ENCODE measurements at regions not wholly inside any gene's neighbourhood (a gene's known extent, or its start where the extent isn't known, plus 50 kb on each side); places are given as distances from the start of the nearest gene placed in this dataset.

GRCh38 chr3:118269537-118270125, 765.0 kb downstream of the IGSF11 start:
- no peak overlapping the region for H4K91ac ChIP-seq (ENCODE audit: low read depth, low read length, poor library complexity)
- H3K4me2 ChIP-seq (ENCODE audit: insufficient read depth, low read length, poor library complexity, severe bottlenecking): no peak overlapping the region
- WGBS, 2 donors (ENCODE audit: extremely low coverage in 2 of 2, insufficient read length in 2 of 2, insufficient replicate concordance in 1 of 2): no CpG with 5 or more reads among the region's 38 CpGs
- H3K4ac ChIP-seq (ENCODE audit: low read length): no peak overlapping the region
- no peaks in the 10 kb centered on the region for H3K27me3 ChIP-seq (ENCODE audit: control insufficient read depth in 3 of 3, insufficient read depth in 3 of 3, low read depth in 1 of 3, low read length in 3 of 3)
- H3K4me3 ChIP-seq (ENCODE audit: low read length in 2 of 2): no peak overlapping the region
- H2BK5ac ChIP-seq (ENCODE audit: low read length): no peak overlapping the region
- H2AK5ac ChIP-seq (ENCODE audit: low read depth, low read length): no peak overlapping the region
- no peak overlapping the region for H2BK12ac ChIP-seq (ENCODE audit: low read length)
- H3K9me3 ChIP-seq (replicated peaks in 1 of 2; ENCODE audit: control insufficient read depth in 2 of 2, insufficient read depth in 1 of 2, low read depth in 1 of 2, low read length in 2 of 2): no peaks in the 10 kb centered on the region
- H3K23ac ChIP-seq (ENCODE audit: low read depth, low read length, poor library complexity): no peak overlapping the region
- H3K4me1 ChIP-seq (ENCODE audit: control insufficient read depth in 2 of 2, insufficient read depth in 1 of 2, low read depth in 1 of 2, low read length in 2 of 2): no peaks in the 10 kb centered on the region
- H3K27ac ChIP-seq (replicated peaks; ENCODE audit: low read length): no peak overlapping the region
- no peaks in the 10 kb centered on the region for H3K79me1 ChIP-seq (ENCODE audit: low read depth, low read length)
- H3K14ac ChIP-seq (ENCODE audit: low read length): peak overlapping the region; percentile 63
- H4K8ac ChIP-seq (ENCODE audit: low read depth, low read length): no peak overlapping the region
- H3K18ac ChIP-seq (ENCODE audit: low read length): no peak overlapping the region
- DNase-seq (ENCODE audit: low spot score): no peak
- H2BK120ac ChIP-seq (ENCODE audit: low read depth, low read length): no peak overlapping the region
- H3K9ac ChIP-seq (ENCODE audit: low read depth, low read length, poor library complexity): peak overlapping the region; percentile 44
- no peak overlapping the region for H2AFZ ChIP-seq (ENCODE audit: low read length)
- no peak overlapping the region for H2BK15ac ChIP-seq (ENCODE audit: low read length)
- H3K36me3 ChIP-seq (replicated peaks in 1 of 2; ENCODE audit: control insufficient read depth in 2 of 2, insufficient read depth in 2 of 2, low read length in 2 of 2): no peaks in the 10 kb centered on the region

- Histone ChIP-seq H2BK15ac (ENCODE audit: low read length) (no peak overlapping the region), H2AFZ (ENCODE audit: low read length) (no peak overlapping the region), H3K27me3 (ENCODE audit: control insufficient read depth in 3 of 3, insufficient read depth in 3 of 3, low read depth in 1 of 3, low read length in 3 of 3) (no peaks in the 10 kb centered on the region), H2AK5ac (ENCODE audit: low read depth, low read length) (no peak overlapping the region), H3K4me1 (ENCODE audit: control insufficient read depth in 2 of 2, insufficient read depth in 1 of 2, low read depth in 1 of 2, low read length in 2 of 2) (no peaks in the 10 kb centered on the region), H3K9me3 (replicated peaks in 1 of 2; ENCODE audit: control insufficient read depth in 2 of 2, insufficient read depth in 1 of 2, low read depth in 1 of 2, low read length in 2 of 2) (no peaks in the 10 kb centered on the region), H2BK120ac (ENCODE audit: low read depth, low read length) (no peak overlapping the region), H4K91ac (ENCODE audit: low read depth, low read length, poor library complexity) (no peak overlapping the region), H3K27ac (replicated peaks; ENCODE audit: low read length) (no peak overlapping the region), H2BK12ac (ENCODE audit: low read length) (no peak overlapping the region), H4K8ac (ENCODE audit: low read depth, low read length) (no peak overlapping the region), H3K9ac (ENCODE audit: low read depth, low read length, poor library complexity) (no peak overlapping the region), H3K14ac (ENCODE audit: low read length) (no peak overlapping the region), H3K4me2 (ENCODE audit: insufficient read depth, low read length, poor library complexity, severe bottlenecking) (no peak overlapping the region), H2BK5ac (ENCODE audit: low read length) (no peak overlapping the region), H3K4ac (ENCODE audit: low read length) (no peak overlapping the region), H3K23ac (ENCODE audit: low read depth, low read length, poor library complexity) (no peak overlapping the region), H3K79me1 (ENCODE audit: low read depth, low read length) (peaks cover 1% of the 10 kb centered on the region), H3K18ac (ENCODE audit: low read length) (no peak overlapping the region), H3K4me3 (ENCODE audit: low read length in 2 of 2) (no peak overlapping the region), H3K36me3 (replicated peaks in 1 of 2; ENCODE audit: control insufficient read depth in 2 of 2, insufficient read depth in 2 of 2, low read length in 2 of 2) (no peaks in the 10 kb centered on the region)
- no CpG with 5 or more reads among the region's 2 CpGs for WGBS, 2 donors (ENCODE audit: extremely low coverage in 2 of 2, insufficient read length in 2 of 2, insufficient replicate concordance in 1 of 2)
- DNase-seq (ENCODE audit: low spot score): no peak
These were observed 761.7 kb downstream of the IGSF11 start for GRCh38 chr3:118272991-118273390.

- no peak overlapping the region for H4K91ac ChIP-seq (ENCODE audit: low read depth, low read length, poor library complexity)
- no peak overlapping the region for H2AK5ac ChIP-seq (ENCODE audit: low read depth, low read length)
- WGBS, 2 donors (ENCODE audit: extremely low coverage in 2 of 2, insufficient read length in 2 of 2, insufficient replicate concordance in 1 of 2): no CpG with 5 or more reads among the region's 1 CpG
- H4K8ac ChIP-seq (ENCODE audit: low read depth, low read length): no peak overlapping the region
- no peaks in the 10 kb centered on the region for H3K4me1 ChIP-seq (ENCODE audit: control insufficient read depth in 2 of 2, insufficient read depth in 1 of 2, low read depth in 1 of 2, low read length in 2 of 2)
- no peak overlapping the region for H2BK15ac ChIP-seq (ENCODE audit: low read length)
- DNase-seq (ENCODE audit: low spot score): no peak
- H3K36me3 ChIP-seq (replicated peaks in 1 of 2; ENCODE audit: control insufficient read depth in 2 of 2, insufficient read depth in 2 of 2, low read length in 2 of 2): no peaks in the 10 kb centered on the region
- no peaks in the 10 kb centered on the region for H3K9me3 ChIP-seq (replicated peaks in 1 of 2; ENCODE audit: control insufficient read depth in 2 of 2, insufficient read depth in 1 of 2, low read depth in 1 of 2, low read length in 2 of 2)
- H3K27me3 ChIP-seq (ENCODE audit: control insufficient read depth in 3 of 3, insufficient read depth in 3 of 3, low read depth in 1 of 3, low read length in 3 of 3): no peaks in the 10 kb centered on the region
- no peak overlapping the region for H3K23ac ChIP-seq (ENCODE audit: low read depth, low read length, poor library complexity)
- no peak overlapping the region for H3K9ac ChIP-seq (ENCODE audit: low read depth, low read length, poor library complexity)
- no peak overlapping the region for H2AFZ ChIP-seq (ENCODE audit: low read length)
- H3K14ac ChIP-seq (ENCODE audit: low read length): no peak overlapping the region
- H3K79me1 ChIP-seq (ENCODE audit: low read depth, low read length): peaks cover 1% of the 10 kb centered on the region
- H3K4ac ChIP-seq (ENCODE audit: low read length): no peak overlapping the region
- H3K27ac ChIP-seq (replicated peaks; ENCODE audit: low read length): no peak overlapping the region
- no peak overlapping the region for H3K4me2 ChIP-seq (ENCODE audit: insufficient read depth, low read length, poor library complexity, severe bottlenecking)
- no peak overlapping the region for H3K18ac ChIP-seq (ENCODE audit: low read length)
- no peak overlapping the region for H3K4me3 ChIP-seq (ENCODE audit: low read length in 2 of 2)
- no peak overlapping the region for H2BK12ac ChIP-seq (ENCODE audit: low read length)
- no peak overlapping the region for H2BK120ac ChIP-seq (ENCODE audit: low read depth, low read length)
- H2BK5ac ChIP-seq (ENCODE audit: low read length): no peak overlapping the region
These were observed 756.8 kb downstream of the IGSF11 start for GRCh38 chr3:118277814-118278213.

- no peak for DNase-seq (ENCODE audit: low spot score)
- Histone ChIP-seq H4K8ac (ENCODE audit: low read depth, low read length) (no peak overlapping the region), H3K4me1 (ENCODE audit: control insufficient read depth in 2 of 2, insufficient read depth in 1 of 2, low read depth in 1 of 2, low read length in 2 of 2) (no peaks in the 10 kb centered on the region), H3K79me1 (ENCODE audit: low read depth, low read length) (no peaks in the 10 kb centered on the region), H2AK5ac (ENCODE audit: low read depth, low read length) (no peak overlapping the region), H3K4me3 (ENCODE audit: low read length in 2 of 2) (no peak overlapping the region), H3K9me3 (replicated peaks in 1 of 2; ENCODE audit: control insufficient read depth in 2 of 2, insufficient read depth in 1 of 2, low read depth in 1 of 2, low read length in 2 of 2) (no peaks in the 10 kb centered on the region), H2AFZ (ENCODE audit: low read length) (no peak overlapping the region), H3K9ac (ENCODE audit: low read depth, low read length, poor library complexity) (no peak overlapping the region), H2BK120ac (ENCODE audit: low read depth, low read length) (no peak overlapping the region), H2BK5ac (ENCODE audit: low read length) (no peak overlapping the region), H3K27me3 (ENCODE audit: control insufficient read depth in 3 of 3, insufficient read depth in 3 of 3, low read depth in 1 of 3, low read length in 3 of 3) (no peaks in the 10 kb centered on the region), H2BK12ac (ENCODE audit: low read length) (no peak overlapping the region), H3K14ac (ENCODE audit: low read length) (no peak overlapping the region), H3K36me3 (replicated peaks in 1 of 2; ENCODE audit: control insufficient read depth in 2 of 2, insufficient read depth in 2 of 2, low read length in 2 of 2) (no peaks in the 10 kb centered on the region), H2BK15ac (ENCODE audit: low read length) (no peak overlapping the region), H3K4ac (ENCODE audit: low read length) (no peak overlapping the region), H3K18ac (ENCODE audit: low read length) (no peak overlapping the region), H3K23ac (ENCODE audit: low read depth, low read length, poor library complexity) (no peak overlapping the region), H3K27ac (replicated peaks; ENCODE audit: low read length) (no peak overlapping the region), H3K4me2 (ENCODE audit: insufficient read depth, low read length, poor library complexity, severe bottlenecking) (no peak overlapping the region), H4K91ac (ENCODE audit: low read depth, low read length, poor library complexity) (no peak overlapping the region)
- WGBS, 2 donors (ENCODE audit: extremely low coverage in 2 of 2, insufficient read length in 2 of 2, insufficient replicate concordance in 1 of 2): no CpG with 5 or more reads among the region's 1 CpG
These were observed 741.8 kb downstream of the IGSF11 start for GRCh38 chr3:118292841-118293240.

Measured in neuronal stem cell (in vitro differentiated cells).